ENCODE measurements at regions not wholly inside any gene's neighbourhood (a gene's known extent, or its start where the extent isn't known, plus 50 kb on each side); places are given as distances from the start of the nearest gene placed in this dataset.

- TF ChIP-seq CTCF (IDR thresholded peaks at IDR 0.05) (no peak), EZH2 (IDR thresholded peaks at IDR 0.05; ENCODE audit: borderline replicate concordance, insufficient read depth, low read depth, low read length, poor library complexity, severe bottlenecking) (no peak)
These were observed 444.9 kb downstream of the ARL4A start for GRCh38 chr7:13132314-13132713.
